ENCODE measurements at regions not wholly inside any gene's neighbourhood (a gene's known extent, or its start where the extent isn't known, plus 50 kb on each side); places are given as distances from the start of the nearest gene placed in this dataset.

- TF ChIP-seq CTCF (IDR thresholded peaks at IDR 0.05) = no peak
- Mint-ChIP-seq H3K4me1 (ENCODE audit: low read depth) (no peaks in the 10 kb centered on the region; the same call in 1 of the 2 replicates), H3K9me3 (no peaks in the 10 kb centered on the region; the same call in 1 of the 2 replicates), H3K27ac (no peak overlapping the region), H3K4me3 (no peak overlapping the region), H3K27me3 (ENCODE audit: insufficient read depth) (no peaks in the 10 kb centered on the region), H3K36me3 (ENCODE audit: low read depth) (no peaks in the 10 kb centered on the region)
- DNase-seq = no peak
Measured at GRCh38 chr16:59295993-59296736, 562.0 kb upstream of the GOT2 start.

DNA sequence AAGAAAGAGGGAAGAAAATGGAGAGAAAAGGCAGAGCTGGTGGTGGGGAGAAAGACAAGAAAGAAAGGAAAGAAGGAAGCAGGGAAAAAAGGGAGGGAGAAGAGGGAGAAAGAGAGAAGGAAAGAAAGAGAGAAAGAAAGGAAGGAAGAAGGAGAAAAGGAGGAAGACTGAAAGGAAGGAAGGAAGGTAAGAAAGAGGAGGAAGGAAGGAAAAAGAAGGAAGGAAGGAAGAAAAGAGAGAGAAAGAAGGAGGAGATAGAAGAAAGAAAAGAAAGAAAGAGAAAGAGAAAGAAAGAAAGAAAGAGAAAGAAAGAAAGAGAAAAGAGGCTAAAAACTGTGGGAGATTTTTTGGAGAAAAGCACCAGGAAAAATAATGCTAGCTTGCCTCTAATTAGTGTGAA is 561.4 kb upstream of the GOT2 start:
- TF ChIP-seq CTCF (IDR thresholded peaks at IDR 0.05) = no peak
- Mint-ChIP-seq H3K4me3 (no peak overlapping the region), H3K27ac (no peak overlapping the region), H3K9me3 (no peaks in the 10 kb centered on the region; the same call in 1 of the 2 replicates), H3K4me1 (ENCODE audit: low read depth) (no peaks in the 10 kb centered on the region; the same call in 1 of the 2 replicates), H3K36me3 (ENCODE audit: low read depth) (no peaks in the 10 kb centered on the region), H3K27me3 (ENCODE audit: insufficient read depth) (no peaks in the 10 kb centered on the region)
- no peak for DNase-seq

GRCh38 chr16:59290718-59291117 is 556.6 kb upstream of the GOT2 start:
- Mint-ChIP-seq H3K9me3 (peaks cover 7% of the 10 kb centered on the region), H3K36me3 (ENCODE audit: low read depth) (no peaks in the 10 kb centered on the region), H3K4me3 (no peak overlapping the region), H3K27ac (no peak overlapping the region), H3K27me3 (ENCODE audit: insufficient read depth) (no peaks in the 10 kb centered on the region), H3K4me1 (ENCODE audit: low read depth) (no peaks in the 10 kb centered on the region)
- no peak for TF ChIP-seq CTCF (IDR thresholded peaks at IDR 0.05)
- DNase-seq = no peak

- Mint-ChIP-seq H3K4me1 (ENCODE audit: low read depth) (no peaks in the 10 kb centered on the region), H3K27ac (no peak overlapping the region), H3K36me3 (ENCODE audit: low read depth) (no peaks in the 10 kb centered on the region), H3K9me3 (peaks cover 19% of the 10 kb centered on the region), H3K4me3 (no peak overlapping the region), H3K27me3 (ENCODE audit: insufficient read depth) (no peaks in the 10 kb centered on the region)
- no peak for TF ChIP-seq CTCF (IDR thresholded peaks at IDR 0.05)
- no peak for DNase-seq
Measured at GRCh38 chr16:59289151-59289550, 555.0 kb upstream of the GOT2 start.

- DNase-seq = no peak
- H3K9me3 Mint-ChIP-seq = no peaks in the 10 kb centered on the region
- H3K27me3 Mint-ChIP-seq (ENCODE audit: insufficient read depth) = no peaks in the 10 kb centered on the region
- TF ChIP-seq CTCF (IDR thresholded peaks at IDR 0.05) = no peak
- H3K4me1 Mint-ChIP-seq (ENCODE audit: low read depth) = no peaks in the 10 kb centered on the region
- H3K36me3 Mint-ChIP-seq (ENCODE audit: low read depth) = no peaks in the 10 kb centered on the region
- no peak overlapping the region for H3K27ac Mint-ChIP-seq
- H3K4me3 Mint-ChIP-seq = no peak overlapping the region
Measured at GRCh38 chr16:59274141-59274540, 540.0 kb upstream of the GOT2 start.
